Endothelial cell of umbilical vein (primary cell): ENCODE measurements at regions not wholly inside any gene's neighbourhood (a gene's known extent, or its start where the extent isn't known, plus 50 kb on each side); places are given as distances from the start of the nearest gene placed in this dataset.
A peak's percentile ranks its signal among the peaks of the same experiment; 100 is the strongest.

Experiments
- BruUV-seq: library from RNA; stranded (reverse); fragments of 400-500 nt; replicated peaks from 2 replicates; lab custom pipeline; 2021; lab: Mats Ljungman, UMichigan
- CTCF ChIA-PET: fragments of 300-600, 350-600 bp; sonication (Branson Sonifier 250); formaldehyde crosslinking; loops from one replicate; lab custom pipeline; 2021; ENCODE audit warnings: antibody characterized with exemption, inconsistent platforms; lab: Charles Lee
- POLR2A ChIA-PET: fragments of 300-600, 350-600 bp; sonication (Branson Sonifier 250); formaldehyde crosslinking; loops from one replicate; lab custom pipeline; 2021; ENCODE audit warnings: antibody characterized with exemption, inconsistent platforms; lab: Charles Lee
- DNase-seq: peaks from one replicate; pipeline ENCODE4 v3.0.0-alpha.2; 2011; ENCODE audit warnings: low read depth, low spot score
- FAIRE-seq: peaks from 2 replicates; lab custom pipeline; 2011; peaks lifted over from hg19 to GRCh38; lab: Jason Lieb, UNC
- H2AFZ ChIP-seq: 2 replicates; pipeline ENCODE4 v1.6.0; 2012; ENCODE audit warnings: low read depth, low read length, control low read depth, inconsistent platforms
- H3K27ac ChIP-seq: 2 replicates; pipeline ENCODE4 v1.5.1; 2011; ENCODE audit warnings: low read depth, mild to moderate bottlenecking, control low read depth, low read length, moderate library complexity; ENCODE audit not compliant: insufficient read depth
- H3K27me3 ChIP-seq, 2 experiments: 2 replicates each; pipeline versions ENCODE4 v1.6.0 to v1.6.1; 2011; ENCODE audit warnings: low read length in 2 of 2, mixed read lengths in 1 of 2; ENCODE audit not compliant: control insufficient read depth in 2 of 2, insufficient read depth in 2 of 2
- H3K36me3 ChIP-seq, 2 experiments: 2 replicates in 1 of 2; 3 replicates in 1 of 2; pipeline ENCODE4 v1.5.1; 2011; ENCODE audit warnings: low read length in 2 of 2, mild to moderate bottlenecking in 1 of 2, moderate library complexity in 1 of 2; ENCODE audit not compliant: control insufficient read depth in 2 of 2, insufficient read depth in 2 of 2; ENCODE audit errors: extremely low read depth in 1 of 2
- H3K4me1 ChIP-seq: 3 replicates; pipeline ENCODE4 v1.5.1; 2011; ENCODE audit warnings: mild to moderate bottlenecking, low read length; ENCODE audit not compliant: control insufficient read depth, insufficient read depth; ENCODE audit errors: extremely low read depth
- H3K4me2 ChIP-seq: 2 replicates; pipeline ENCODE4 v1.6.1; 2011; ENCODE audit warnings: low read length, control low read depth, mixed read lengths; ENCODE audit not compliant: insufficient read depth
- H3K4me3 ChIP-seq, 3 experiments: fragments of 200-600 bp in 1 of 3; sonication (generic), shearing (Covaris generic) in 1 of 3; replicated peaks in 1 of 3; 2 replicates each; pipeline ENCODE4 v1.5.1; 2011 to 2016; ENCODE audit warnings: control low read depth in 3 of 3, low read length in 3 of 3, mild to moderate bottlenecking in 2 of 3, inconsistent platforms in 1 of 3, low read depth in 1 of 3, moderate library complexity in 1 of 3; ENCODE audit not compliant: insufficient read depth in 1 of 3
- H3K79me2 ChIP-seq: 2 replicates; pipeline ENCODE4 v1.6.0; 2012; ENCODE audit warnings: low read length, inconsistent platforms; ENCODE audit not compliant: control insufficient read depth, insufficient read depth
- H3K9ac ChIP-seq: replicated peaks from 2 replicates; pipeline ENCODE3; 2011; ENCODE audit warnings: low read length, control low read depth; ENCODE audit not compliant: insufficient read depth; ENCODE audit errors: extremely low read depth
- H3K9me1 ChIP-seq: replicated peaks from 3 replicates; pipeline ENCODE4 v1.6.0; 2011; ENCODE audit warnings: mild to moderate bottlenecking, low read length; ENCODE audit not compliant: control insufficient read depth, insufficient read depth; ENCODE audit errors: extremely low read depth
- H3K9me3 ChIP-seq: replicated peaks from 2 replicates; pipeline ENCODE4 v1.5.1; 2012; ENCODE audit warnings: low read length, inconsistent platforms; ENCODE audit not compliant: control insufficient read depth, insufficient read depth
- H4K20me1 ChIP-seq: replicated peaks from 2 replicates; pipeline ENCODE3; 2011; ENCODE audit warnings: mild to moderate bottlenecking, low read length; ENCODE audit not compliant: control insufficient read depth, insufficient read depth; ENCODE audit errors: extremely low read depth
- CTCF ChIP-seq, 2 donors: IDR thresholded peaks; 1 replicate in 1 of 2; 2 replicates in 1 of 2; pipeline ENCODE4 v1.5.1; 2011; ENCODE audit warnings: low read length in 2 of 2, mild to moderate bottlenecking in 2 of 2, moderate library complexity in 2 of 2, control low read depth in 1 of 2, inconsistent platforms in 1 of 2, low read depth in 1 of 2; ENCODE audit not compliant: insufficient read depth in 1 of 2; ENCODE audit errors: extremely low read depth in 1 of 2
- EZH2 ChIP-seq: IDR thresholded peaks from 2 replicates; pipeline ENCODE4 v1.6.1; 2012; ENCODE audit warnings: borderline replicate concordance, low read depth, mild to moderate bottlenecking, moderate library complexity, low read length, inconsistent platforms; ENCODE audit not compliant: severe bottlenecking
- FOS ChIP-seq: IDR thresholded peaks from 2 replicates; pipeline ENCODE4 v1.6.1; 2011; ENCODE audit warnings: mild to moderate bottlenecking, low read length, moderate library complexity, borderline replicate concordance; ENCODE audit not compliant: insufficient read depth
- GATA2 ChIP-seq: IDR thresholded peaks from 2 replicates; pipeline ENCODE4 v1.7.0; 2011; ENCODE audit warnings: low read depth, mild to moderate bottlenecking, moderate library complexity, mixed read lengths, low read length; ENCODE audit not compliant: insufficient read length, insufficient read depth
- JUN ChIP-seq: IDR thresholded peaks from 2 replicates; pipeline ENCODE4 v1.6.1; 2011; ENCODE audit warnings: borderline replicate concordance, low read depth; ENCODE audit not compliant: insufficient read length, insufficient read depth
- MAX ChIP-seq: IDR thresholded peaks from 2 replicates; pipeline ENCODE4 v1.6.1; 2011; ENCODE audit not compliant: insufficient read depth, insufficient read length
- MYC ChIP-seq: IDR thresholded peaks from one replicate; pipeline ENCODE4 v1.6.1; 2011; ENCODE audit warnings: mild to moderate bottlenecking, low read depth, low read length
- POLR2A ChIP-seq: IDR thresholded peaks from 2 replicates; pipeline ENCODE4 v1.6.1; 2012; ENCODE audit warnings: low read depth, mild to moderate bottlenecking, control low read depth, low read length
- POLR2AphosphoS5 ChIP-seq: IDR thresholded peaks from 2 replicates; pipeline ENCODE4 v1.6.1; 2012; ENCODE audit warnings: low read depth, mild to moderate bottlenecking, control low read depth, low read length, moderate library complexity; ENCODE audit not compliant: insufficient read depth
- dilution Hi-C: fragments of 300-500 bp; cut with MboI; formaldehyde crosslinking; loops from one replicate; pipeline ENCODE4 v1.15.0; 2019; ENCODE audit warnings: low sequenced_read_pairs; ENCODE audit not compliant: extremely low pct_ligation_motif_present
- intact Hi-C: fragments of 100-400 bp; cut with micrococcal nuclease; formaldehyde crosslinking; loops from one replicate; pipeline ENCODE4 v1.10.0; 2022

- H3K4me3 ChIP-seq: no peak overlapping the region
- no TSS peak for BruUV-seq
- H4K20me1 ChIP-seq: no peaks in the 10 kb centered on the region
- H3K79me2 ChIP-seq: no peaks in the 10 kb centered on the region
- FAIRE-seq (no peak), DNase-seq (peak; percentile 13)
- intact Hi-C loops (no loop called here), dilution Hi-C loops (no loop called here)
- no peak overlapping the region for H3K4me2 ChIP-seq
- H3K9me1 ChIP-seq: no peaks in the 10 kb centered on the region
- peaks cover 29% of the 10 kb centered on the region for H3K4me1 ChIP-seq
- no peaks in the 10 kb centered on the region for H3K27me3 ChIP-seq
- CTCF ChIA-PET: interaction anchor here (1.0 to 1.4 kb wide), 2 partner anchors 37 to 262 kb away, joined by 3 to 4 read pairs; no protein-coding TSS in a partner anchor
- no peak overlapping the region for H3K27ac ChIP-seq
- POLR2A ChIA-PET: no interaction called here
- no peak overlapping the region for H3K9ac ChIP-seq
- no peak overlapping the region for H2AFZ ChIP-seq
- H3K9me3 ChIP-seq: no peaks in the 10 kb centered on the region
- H3K36me3 ChIP-seq: no peaks in the 10 kb centered on the region
- TF ChIP-seq MAX (no peak), EZH2 (no peak), GATA2 (no peak), FOS (no peak), JUN (no peak), CTCF (IDR thresholded peaks at IDR 0.05; ENCODE audit: extremely low read depth in 1 of 2, insufficient read depth in 1 of 2, low read depth in 1 of 2, low read length in 2 of 2) (no peak), POLR2A (no peak), MYC (no peak), POLR2AphosphoS5 (no peak)
These were observed 540.7 kb upstream of the NECTIN3 start for GRCh38 chr3:110530902-110531301.
